PC-9 (cell line): ENCODE measurements at regions not wholly inside any gene's neighbourhood (a gene's known extent, or its start where the extent isn't known, plus 50 kb on each side); places are given as distances from the start of the nearest gene placed in this dataset.

Experiments used
- BruUV-seq: library from RNA; stranded (reverse); fragments of 400-500 nt; replicated peaks from 2 replicates; lab custom pipeline; 2021; lab: Mats Ljungman, UMichigan
- CTCF ChIA-PET: fragments of 300-600 bp; sonication (Branson Sonifier 250); formaldehyde crosslinking; loops from one replicate; lab custom pipeline; 2022; ENCODE audit warnings: antibody characterized with exemption; lab: Charles Lee
- POLR2A ChIA-PET: fragments of 300-600 bp; sonication (Branson Sonifier 250); formaldehyde crosslinking; loops from one replicate; lab custom pipeline; 2022; ENCODE audit warnings: antibody characterized with exemption; ENCODE audit not compliant: unreplicated experiment; lab: Charles Lee
- DNase-seq, 2 experiments: peaks; one replicate each; pipeline versions ENCODE4 v3.0.0 to v3.0.0-alpha.2; 2015 to 2022; ENCODE audit warnings: mixed read lengths in 1 of 2
- H2AFZ ChIP-seq: fragments of 200-600 bp; sonication (generic); 2 replicates; pipeline ENCODE4 v1.8.1; 2017; ENCODE audit warnings: antibody characterized with exemption
- H3F3A ChIP-seq: fragments of 200-600 bp; sonication (generic); 2 replicates; pipeline ENCODE4 v1.8.1; 2017; ENCODE audit warnings: antibody characterized with exemption, mild to moderate bottlenecking, low read depth; ENCODE audit not compliant: insufficient read depth
- H3K27ac ChIP-seq: fragments of 200-600 bp; sonication (generic); 2 replicates; pipeline ENCODE4 v1.6.1; 2016; ENCODE audit warnings: mixed run types
- H3K27me3 ChIP-seq: fragments of 200-600 bp; sonication (generic); 2 replicates; pipeline ENCODE4 v1.6.1; 2016; ENCODE audit warnings: low read depth, mixed run types; ENCODE audit not compliant: insufficient read depth
- H3K36me3 ChIP-seq: fragments of 200-600 bp; sonication (generic); 2 replicates; pipeline ENCODE4 v1.6.1; 2016; ENCODE audit warnings: low read depth, mixed run types
- H3K4me1 ChIP-seq: fragments of 200-600 bp; sonication (generic); replicated peaks from 2 replicates; pipeline ENCODE4 v1.6.1; 2016; ENCODE audit warnings: mixed run types; ENCODE audit not compliant: insufficient read depth
- H3K4me2 ChIP-seq: fragments of 200-600 bp; sonication (generic); 2 replicates; pipeline ENCODE4 v1.6.1; 2017; ENCODE audit warnings: mixed run types
- H3K4me3 ChIP-seq: fragments of 200-600 bp; sonication (generic); 2 replicates; pipeline ENCODE4 v1.6.1; 2016; ENCODE audit warnings: mixed run types
- H3K79me2 ChIP-seq: fragments of 200-600 bp; sonication (generic); 2 replicates; pipeline ENCODE4 v1.6.1; 2017; ENCODE audit warnings: low read depth, mixed run types
- H3K9me2 ChIP-seq: fragments of 200-600 bp; sonication (generic); 2 replicates; pipeline ENCODE4 v1.8.1; 2017; ENCODE audit warnings: mild to moderate bottlenecking; ENCODE audit not compliant: insufficient read depth
- H3K9me3 ChIP-seq: fragments of 200-600 bp; sonication (generic); 2 replicates; pipeline ENCODE4 v1.8.1; 2016; ENCODE audit warnings: low read depth; ENCODE audit not compliant: insufficient read depth
- H4K20me1 ChIP-seq: fragments of 200-600 bp; sonication (generic); 2 replicates; pipeline ENCODE4 v1.8.1; 2017; ENCODE audit not compliant: insufficient read depth
- CTCF ChIP-seq: fragments of 200-600 bp; sonication (generic); conservative IDR thresholded peaks from 2 replicates; pipeline ENCODE4 v1.6.1; 2017; ENCODE audit warnings: mixed run types, antibody characterized with exemption, mild to moderate bottlenecking, moderate library complexity
- EZH2 ChIP-seq: fragments of 200-600 bp; sonication (generic); IDR thresholded peaks from 2 replicates; pipeline ENCODE4 v1.8.0; 2017; ENCODE audit warnings: antibody characterized with exemption, low read depth
- intact Hi-C: fragments of 100-400 bp; cut with micrococcal nuclease; formaldehyde crosslinking; loops from one replicate; pipeline ENCODE4 v1.10.0; 2022; ENCODE audit not compliant: unreplicated experiment

- intact Hi-C loops: no loop called here
- peaks cover 5% of the 10 kb centered on the region; the same call in 1 of the 2 replicates for H3K27me3 ChIP-seq
- BruUV-seq: no TSS peak
- H2AFZ ChIP-seq: no peak overlapping the region
- no peaks in the 10 kb centered on the region for H3K79me2 ChIP-seq
- no peak for DNase-seq
- H3K36me3 ChIP-seq: no peaks in the 10 kb centered on the region
- H3F3A ChIP-seq: 0 out of 2 replicates have a peak, but pooled peaks cover 5% of the 10 kb centered on the region
- CTCF ChIA-PET: no interaction called here
- no peak overlapping the region for H3K4me3 ChIP-seq
- no peaks in the 10 kb centered on the region for H3K9me3 ChIP-seq
- no peak for TF ChIP-seq CTCF
- no peak for TF ChIP-seq EZH2
- H3K27ac ChIP-seq: no peak overlapping the region
- POLR2A ChIA-PET: no interaction called here
- no peaks in the 10 kb centered on the region for H3K9me2 ChIP-seq
- H3K4me1 ChIP-seq: peaks cover 9% of the 10 kb centered on the region
- H3K4me2 ChIP-seq: no peak overlapping the region
- no peaks in the 10 kb centered on the region for H4K20me1 ChIP-seq
Observed at GRCh38 chr16:50866806-50867205, 124.9 kb downstream of the CYLD start.

GRCh38 chr16:50864386-50864785, 122.5 kb downstream of the CYLD start:
- H3K79me2 ChIP-seq: no peaks in the 10 kb centered on the region
- H2AFZ ChIP-seq: no peak overlapping the region
- BruUV-seq: no TSS peak
- no peak for TF ChIP-seq EZH2
- TF ChIP-seq CTCF: no peak
- no peaks in the 10 kb centered on the region for H4K20me1 ChIP-seq
- no peak overlapping the region for H3K4me2 ChIP-seq
- intact Hi-C loops: no loop called here
- H3K36me3 ChIP-seq: no peaks in the 10 kb centered on the region
- DNase-seq: no peak
- no peaks in the 10 kb centered on the region for H3K27me3 ChIP-seq
- H3K27ac ChIP-seq: no peak overlapping the region
- peaks cover 12% of the 10 kb centered on the region for H3K4me1 ChIP-seq
- CTCF ChIA-PET: no interaction called here
- no peaks in the 10 kb centered on the region for H3K9me3 ChIP-seq
- POLR2A ChIA-PET: no interaction called here
- 0 out of 2 replicates have a peak, but pooled peaks cover 5% of the 10 kb centered on the region for H3F3A ChIP-seq
- no peak overlapping the region for H3K4me3 ChIP-seq
- H3K9me2 ChIP-seq: no peaks in the 10 kb centered on the region

- Histone ChIP-seq H3K36me3 (no peaks in the 10 kb centered on the region), H4K20me1 (no peaks in the 10 kb centered on the region), H3K9me2 (no peaks in the 10 kb centered on the region), H2AFZ (no peak overlapping the region), H3K27ac (no peak overlapping the region), H3K79me2 (no peaks in the 10 kb centered on the region), H3K4me1 (peaks cover 12% of the 10 kb centered on the region), H3K27me3 (no peaks in the 10 kb centered on the region), H3K4me3 (no peak overlapping the region), H3K9me3 (no peaks in the 10 kb centered on the region), H3K4me2 (no peak overlapping the region), H3F3A (0 out of 2 replicates have a peak, but pooled peaks cover 5% of the 10 kb centered on the region)
- TF ChIP-seq CTCF (no peak), EZH2 (no peak)
- BruUV-seq: no TSS peak
- DNase-seq: no peak
- POLR2A ChIA-PET: no interaction called here
- CTCF ChIA-PET: no interaction called here
- intact Hi-C loops: no loop called here
Observed at GRCh38 chr16:50863644-50864144, 121.8 kb downstream of the CYLD start.
